AG04450 (cell line): ENCODE measurements at regions not wholly inside any gene's neighbourhood (a gene's known extent, or its start where the extent isn't known, plus 50 kb on each side); places are given as distances from the start of the nearest gene placed in this dataset.

Source experiments
- CTCF ChIA-PET: fragments of 300-600, 350-600 bp; formaldehyde crosslinking; extraction: SDS; loops from one replicate; lab custom pipeline; 2022; ENCODE audit warnings: antibody characterized with exemption, inconsistent platforms; lab: Charles Lee
- POLR2A ChIA-PET: fragments of 350-600 bp; formaldehyde crosslinking; extraction: SDS; loops from one replicate; lab custom pipeline; 2021; ENCODE audit warnings: antibody characterized with exemption, inconsistent platforms; lab: Yijun Ruan, JAX
- DNase-seq: peaks from one replicate; pipeline ENCODE4 v3.0.0-alpha.2; 2011; ENCODE audit warnings: low read depth, low spot score
- H3K27ac ChIP-seq: one replicate; pipeline ENCODE4 v1.5.1; 2012; ENCODE audit warnings: low read depth, low read length, control low read depth
- H3K27me3 ChIP-seq: one replicate; pipeline ENCODE4 v1.6.0; 2012; ENCODE audit warnings: low read length; ENCODE audit not compliant: control insufficient read depth, insufficient read depth
- H3K4me3 ChIP-seq: 2 replicates; pipeline ENCODE4 v1.5.1; 2011; ENCODE audit warnings: mild to moderate bottlenecking, low read depth, low read length, control low read depth
- H3K9me3 ChIP-seq: 2 replicates; pipeline ENCODE4 v1.5.1; 2012; ENCODE audit warnings: low read length; ENCODE audit not compliant: control insufficient read depth, insufficient read depth
- TF ChIP-seq, protein P1 (sequence below): IDR thresholded peaks from 2 replicates; pipeline ENCODE4 v1.5.1; 2011; ENCODE audit warnings: low read depth, low read length, control low read depth, inconsistent platforms

- ChIA-PET CTCF (interaction anchor here (1.3 kb wide), 1 partner anchor 9 kb away, joined by 3 read pairs; no protein-coding TSS in a partner anchor), POLR2A (no interaction called here)
Observed at GRCh38 chr12:82635263-82635662, 51.4 kb upstream of the TMTC2 start.

More at GRCh38 chr12:82635263-82635662, 51.4 kb upstream of the TMTC2 start:
- Histone ChIP-seq H3K27ac (no peak overlapping the region), H3K9me3 (no peaks in the 10 kb centered on the region; the same call in 1 of the 2 replicates), H3K27me3 (no peaks in the 10 kb centered on the region), H3K4me3 (no peak overlapping the region)
- no peak for DNase-seq
- TF ChIP-seq, protein P1, sequence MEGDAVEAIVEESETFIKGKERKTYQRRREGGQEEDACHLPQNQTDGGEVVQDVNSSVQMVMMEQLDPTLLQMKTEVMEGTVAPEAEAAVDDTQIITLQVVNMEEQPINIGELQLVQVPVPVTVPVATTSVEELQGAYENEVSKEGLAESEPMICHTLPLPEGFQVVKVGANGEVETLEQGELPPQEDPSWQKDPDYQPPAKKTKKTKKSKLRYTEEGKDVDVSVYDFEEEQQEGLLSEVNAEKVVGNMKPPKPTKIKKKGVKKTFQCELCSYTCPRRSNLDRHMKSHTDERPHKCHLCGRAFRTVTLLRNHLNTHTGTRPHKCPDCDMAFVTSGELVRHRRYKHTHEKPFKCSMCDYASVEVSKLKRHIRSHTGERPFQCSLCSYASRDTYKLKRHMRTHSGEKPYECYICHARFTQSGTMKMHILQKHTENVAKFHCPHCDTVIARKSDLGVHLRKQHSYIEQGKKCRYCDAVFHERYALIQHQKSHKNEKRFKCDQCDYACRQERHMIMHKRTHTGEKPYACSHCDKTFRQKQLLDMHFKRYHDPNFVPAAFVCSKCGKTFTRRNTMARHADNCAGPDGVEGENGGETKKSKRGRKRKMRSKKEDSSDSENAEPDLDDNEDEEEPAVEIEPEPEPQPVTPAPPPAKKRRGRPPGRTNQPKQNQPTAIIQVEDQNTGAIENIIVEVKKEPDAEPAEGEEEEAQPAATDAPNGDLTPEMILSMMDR: no peak
